Testis (tissue), 2 donors: ENCODE measurements at regions not wholly inside any gene's neighbourhood (a gene's known extent, or its start where the extent isn't known, plus 50 kb on each side); places are given as distances from the start of the nearest gene placed in this dataset.

Experiments
- DNase-seq: peaks from one replicate; pipeline ENCODE4 v3.0.0-alpha.2; 2019
- H3K27ac ChIP-seq, 2 donors: fragments of 200-600 bp; sonication (generic); one replicate each; pipeline ENCODE4 v1.5.1; 2019
- H3K27me3 ChIP-seq: fragments of 200-600 bp; sonication (generic); one replicate; pipeline ENCODE4 v1.5.1; 2019
- H3K36me3 ChIP-seq: fragments of 200-600 bp; sonication (generic); one replicate; pipeline ENCODE4 v1.5.1; 2017; ENCODE audit warnings: low read depth; ENCODE audit errors: missing control alignments
- H3K4me1 ChIP-seq: fragments of 200-600 bp; sonication (generic); one replicate; pipeline ENCODE4 v1.5.1; 2019
- H3K4me3 ChIP-seq, 2 donors: fragments of 200-600 bp; sonication (generic); one replicate each; pipeline ENCODE4 v1.5.1; 2017 to 2019
- H3K9me3 ChIP-seq: fragments of 200-600 bp; sonication (generic); one replicate; pipeline ENCODE4 v1.5.1; 2017
- POLR2A ChIP-seq: fragments of 450-650 bp; IDR thresholded peaks from one replicate; pipeline ENCODE4 v1.6.1; 2017; ENCODE audit warnings: antibody characterized with exemption, mild to moderate bottlenecking, moderate library complexity
- WGBS, 2 donors: methylation state at CpG; one replicate each; pipeline ENCODE4 v1.1.5; 2018; 5-methylcytosine and 5-hydroxymethylcytosine counted together
- intact Hi-C: fragments of 100-400 bp; cut with DNase I; formaldehyde crosslinking; loops from one replicate; pipeline ENCODE4 v1.15.1; 2023; ENCODE audit warnings: low total_unique reads
- TF ChIP-seq, protein P1 (sequence below), 3 experiments: fragments of 450-650 bp in 2 of 3; fragments of 200-600 bp in 1 of 3; sonication (generic) in 1 of 3; IDR thresholded peaks; one replicate each; pipeline ENCODE4 v1.5.1; 2016 to 2019; ENCODE audit warnings: antibody characterized with exemption in 3 of 3, mild to moderate bottlenecking in 2 of 3, moderate library complexity in 1 of 3

DNA sequence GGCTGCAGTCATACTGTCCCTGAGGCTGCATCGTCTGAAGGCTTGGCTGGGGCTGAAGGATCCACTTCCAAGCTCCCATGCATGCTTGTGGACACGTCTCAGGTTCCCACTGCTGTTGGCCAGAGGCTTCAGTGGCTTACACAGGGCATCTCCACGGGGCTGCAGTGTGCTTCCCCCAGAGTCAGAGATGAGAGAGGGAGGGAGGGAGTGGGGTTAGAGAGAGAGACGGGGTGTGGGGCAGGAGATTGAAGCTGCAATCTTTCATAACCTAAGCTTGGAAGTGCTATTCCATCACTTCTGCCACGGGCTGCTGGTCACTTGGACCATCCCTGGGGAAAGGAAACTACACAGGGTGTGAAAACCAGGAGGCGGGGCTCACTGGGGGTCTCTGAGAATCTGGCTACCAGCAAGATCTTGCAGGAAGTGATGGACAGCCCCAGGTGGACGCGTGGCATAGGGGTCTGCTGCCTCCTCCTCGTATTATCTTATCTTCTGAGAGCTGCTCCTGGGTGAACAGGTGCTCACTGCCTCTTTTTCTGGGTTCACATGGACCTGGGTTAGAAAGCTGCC lies 63.0 kb upstream of the MYEOV start:
- Histone ChIP-seq H3K27ac (no peak overlapping the region), H3K27me3 (no peaks in the 10 kb centered on the region), H3K36me3 (no peaks in the 10 kb centered on the region), H3K4me3 (no peak overlapping the region), H3K4me1 (no peaks in the 10 kb centered on the region), H3K9me3 (no peaks in the 10 kb centered on the region)
- 79 to 86% methylated on average over 7 to 9 of the region's 9 CpGs for WGBS, 2 donors
- DNase-seq, result peak; percentile 8
- TF ChIP-seq POLR2A, result no peak
- TF ChIP-seq, protein P1, sequence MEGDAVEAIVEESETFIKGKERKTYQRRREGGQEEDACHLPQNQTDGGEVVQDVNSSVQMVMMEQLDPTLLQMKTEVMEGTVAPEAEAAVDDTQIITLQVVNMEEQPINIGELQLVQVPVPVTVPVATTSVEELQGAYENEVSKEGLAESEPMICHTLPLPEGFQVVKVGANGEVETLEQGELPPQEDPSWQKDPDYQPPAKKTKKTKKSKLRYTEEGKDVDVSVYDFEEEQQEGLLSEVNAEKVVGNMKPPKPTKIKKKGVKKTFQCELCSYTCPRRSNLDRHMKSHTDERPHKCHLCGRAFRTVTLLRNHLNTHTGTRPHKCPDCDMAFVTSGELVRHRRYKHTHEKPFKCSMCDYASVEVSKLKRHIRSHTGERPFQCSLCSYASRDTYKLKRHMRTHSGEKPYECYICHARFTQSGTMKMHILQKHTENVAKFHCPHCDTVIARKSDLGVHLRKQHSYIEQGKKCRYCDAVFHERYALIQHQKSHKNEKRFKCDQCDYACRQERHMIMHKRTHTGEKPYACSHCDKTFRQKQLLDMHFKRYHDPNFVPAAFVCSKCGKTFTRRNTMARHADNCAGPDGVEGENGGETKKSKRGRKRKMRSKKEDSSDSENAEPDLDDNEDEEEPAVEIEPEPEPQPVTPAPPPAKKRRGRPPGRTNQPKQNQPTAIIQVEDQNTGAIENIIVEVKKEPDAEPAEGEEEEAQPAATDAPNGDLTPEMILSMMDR (IDR thresholded peaks at IDR 0.05), result no peak
- intact Hi-C loops, result no loop called here

DNA sequence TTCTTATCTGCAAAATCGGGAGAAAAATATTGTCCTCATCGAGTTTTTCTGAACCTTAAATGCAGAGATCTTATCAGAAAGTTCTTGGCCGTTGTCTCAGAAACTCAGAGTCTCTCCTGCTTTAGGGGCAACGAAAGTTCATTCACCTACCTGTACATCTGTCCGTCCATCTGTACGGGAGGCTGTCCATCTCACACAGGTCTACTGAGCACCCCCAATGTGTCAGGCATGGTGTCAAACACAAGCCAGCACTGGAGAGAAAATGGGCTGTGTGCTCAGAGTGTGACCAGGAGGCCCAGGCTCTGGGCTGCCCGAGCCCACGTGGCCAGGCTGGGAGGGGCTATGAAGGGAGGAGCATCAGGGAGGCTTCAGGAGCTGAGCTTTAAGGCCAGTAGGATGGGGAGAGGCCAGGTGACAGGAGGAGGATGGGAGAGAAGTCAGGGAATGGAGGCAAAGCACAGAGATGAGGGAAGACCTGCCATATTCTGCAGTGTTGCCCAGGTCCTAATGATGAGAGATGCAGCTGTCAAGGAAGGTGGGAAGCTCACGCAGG lies 62.4 kb upstream of the MYEOV start:
- H3K4me3 ChIP-seq, result no peak overlapping the region
- H3K9me3 ChIP-seq, result no peaks in the 10 kb centered on the region
- intact Hi-C loops, result no loop called here
- TF ChIP-seq, protein P1 (IDR thresholded peaks at IDR 0.05), result no peak
- no peak for TF ChIP-seq POLR2A
- no peak overlapping the region for H3K27ac ChIP-seq
- H3K27me3 ChIP-seq, result no peaks in the 10 kb centered on the region
- 72 to 79% methylated on average over 9 of the region's 9 CpGs for WGBS, 2 donors
- peak; percentile 2 for DNase-seq
- no peaks in the 10 kb centered on the region for H3K36me3 ChIP-seq
- no peaks in the 10 kb centered on the region for H3K4me1 ChIP-seq

DNA sequence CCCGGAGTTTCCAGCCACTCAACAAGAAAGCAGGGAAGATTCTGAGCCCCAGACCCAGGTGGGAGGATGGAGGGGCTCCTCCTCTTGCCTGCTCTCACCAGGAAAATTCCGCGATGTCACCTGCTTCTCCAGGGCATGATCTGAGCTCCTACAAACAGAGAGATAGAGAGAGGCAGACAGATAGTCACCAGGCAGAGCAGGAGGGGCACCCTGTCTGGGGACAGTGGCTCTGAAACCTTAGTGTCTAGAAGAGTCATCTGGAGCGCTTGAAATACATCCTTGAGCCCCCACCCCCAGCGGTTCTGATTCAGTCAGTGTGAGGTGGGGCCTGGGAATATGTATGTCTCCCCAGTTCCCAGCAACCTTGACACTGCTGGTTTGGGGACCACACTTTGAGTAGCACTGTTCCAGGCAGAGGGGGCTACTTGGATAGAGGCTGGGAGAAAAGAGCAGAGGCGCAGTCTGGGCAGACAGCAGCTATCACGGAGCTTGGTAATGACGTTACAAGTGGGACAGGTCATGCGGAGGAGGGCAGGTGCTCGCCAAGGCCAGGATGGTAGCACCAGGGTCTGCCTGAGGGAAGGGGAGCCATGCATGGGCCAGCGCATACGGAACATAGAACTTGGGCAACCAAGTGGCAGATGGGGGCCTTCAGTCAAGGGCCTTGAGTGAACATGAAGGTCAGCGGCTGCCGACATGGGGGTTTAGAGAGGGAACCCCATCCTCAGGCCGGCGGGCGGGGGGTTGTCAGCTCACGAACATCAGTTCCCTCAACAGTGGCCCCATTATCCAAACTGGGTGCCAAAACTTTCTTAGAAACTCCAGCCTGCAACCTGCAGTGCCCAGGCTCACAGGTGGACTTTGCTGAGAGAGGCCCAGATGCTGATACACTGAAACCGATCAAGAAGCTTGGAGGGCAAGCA lies 60.9 kb upstream of the MYEOV start:
- H3K27ac ChIP-seq, result no peak overlapping the region
- no peaks in the 10 kb centered on the region for H3K4me1 ChIP-seq
- H3K27me3 ChIP-seq, result no peaks in the 10 kb centered on the region
- no peak overlapping the region for H3K4me3 ChIP-seq
- 88 to 95% methylated on average over 18 to 19 of the region's 19 CpGs for WGBS, 2 donors
- H3K9me3 ChIP-seq, result no peaks in the 10 kb centered on the region
- intact Hi-C loops, result no loop called here
- no peaks in the 10 kb centered on the region for H3K36me3 ChIP-seq
- no peak for TF ChIP-seq POLR2A
- TF ChIP-seq, protein P1 (IDR thresholded peaks at IDR 0.05), result no peak
- DNase-seq, result peak; percentile 11

DNA sequence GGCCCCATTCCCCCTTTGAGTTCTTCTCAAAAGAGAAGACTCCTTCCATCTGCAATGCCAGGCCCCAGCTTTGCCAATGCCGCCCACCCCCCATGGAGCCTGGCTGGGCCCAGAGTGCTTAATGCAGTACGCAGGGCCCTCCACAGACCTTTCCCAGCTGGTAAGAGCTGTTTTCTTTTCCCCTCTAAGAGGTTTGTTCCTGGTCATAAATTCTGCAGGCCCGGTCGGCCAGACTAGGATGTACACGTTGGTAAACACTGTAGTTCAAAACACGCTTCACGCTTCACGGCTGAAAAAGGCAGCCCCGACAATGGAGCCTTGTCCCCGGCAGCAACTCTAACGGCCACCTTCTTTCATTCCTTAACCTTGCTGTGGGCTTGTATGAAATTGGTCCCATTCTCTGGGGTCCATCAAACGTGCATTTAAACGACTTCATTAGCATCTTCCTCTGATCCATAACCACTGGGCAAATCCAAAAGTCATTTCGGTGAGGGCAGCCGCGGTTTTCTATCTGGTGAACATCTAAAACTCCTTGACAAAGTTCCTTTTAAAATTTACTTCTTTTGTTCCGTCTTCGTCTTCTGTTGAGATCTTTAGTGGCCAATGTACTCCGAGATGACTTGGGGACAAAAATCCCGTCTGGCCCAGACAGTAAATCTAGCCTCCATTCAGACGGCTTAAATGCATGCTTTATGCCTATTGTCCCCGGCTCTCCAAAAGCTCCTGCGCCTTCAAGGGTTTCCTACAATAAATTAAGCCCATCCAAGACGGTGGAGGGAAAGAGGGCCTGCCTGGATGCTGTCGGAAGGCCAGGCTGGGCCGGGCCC lies 60.0 kb upstream of the MYEOV start:
- intact Hi-C loops, result no loop called here
- Histone ChIP-seq H3K36me3 (no peaks in the 10 kb centered on the region), H3K4me1 (no peaks in the 10 kb centered on the region), H3K4me3 (no peak overlapping the region), H3K9me3 (no peaks in the 10 kb centered on the region), H3K27ac (no peak overlapping the region), H3K27me3 (no peaks in the 10 kb centered on the region)
- TF ChIP-seq POLR2A, result no peak
- TF ChIP-seq, protein P1 (IDR thresholded peaks at IDR 0.05), result no peak
- WGBS, 2 donors, result 57 to 77% methylated on average over 26 of the region's 26 CpGs
- DNase-seq, result peak; percentile 8
